WI38 (cell line): ENCODE measurements at regions not wholly inside any gene's neighbourhood (a gene's known extent, or its start where the extent isn't known, plus 50 kb on each side); places are given as distances from the start of the nearest gene placed in this dataset.

Experiments
- H3K4me3 ChIP-seq: 2 replicates; pipeline ENCODE4 v1.5.1; 2011; ENCODE audit warnings: low read depth, mild to moderate bottlenecking, control low read depth, low read length
- TF ChIP-seq, protein P1 (sequence below): IDR thresholded peaks from 2 replicates; pipeline ENCODE4 v1.5.1; 2012; ENCODE audit warnings: low read depth, mild to moderate bottlenecking, control low read depth, low read length

DNA sequence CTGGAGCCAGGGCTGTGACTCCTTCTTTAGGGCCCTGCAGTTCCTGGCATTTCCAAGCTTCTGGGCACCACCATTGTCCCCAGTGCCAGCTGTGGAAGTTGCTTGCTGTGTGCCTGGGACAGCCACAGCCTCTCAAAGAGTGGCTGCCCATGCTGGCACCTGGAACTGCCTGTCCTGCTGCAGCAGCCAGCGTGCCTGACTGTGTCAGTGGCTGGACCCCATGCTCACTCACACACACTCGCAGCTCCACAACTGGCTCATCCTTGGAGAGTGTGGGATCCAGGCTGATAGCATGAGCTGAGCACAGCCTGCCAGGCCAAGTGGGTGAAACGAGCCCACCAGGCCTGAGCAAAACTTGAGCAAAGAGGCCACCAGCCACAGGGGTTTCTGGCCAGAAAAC, 1107.6 kb downstream of the C4orf33 start:
- TF ChIP-seq, protein P1, sequence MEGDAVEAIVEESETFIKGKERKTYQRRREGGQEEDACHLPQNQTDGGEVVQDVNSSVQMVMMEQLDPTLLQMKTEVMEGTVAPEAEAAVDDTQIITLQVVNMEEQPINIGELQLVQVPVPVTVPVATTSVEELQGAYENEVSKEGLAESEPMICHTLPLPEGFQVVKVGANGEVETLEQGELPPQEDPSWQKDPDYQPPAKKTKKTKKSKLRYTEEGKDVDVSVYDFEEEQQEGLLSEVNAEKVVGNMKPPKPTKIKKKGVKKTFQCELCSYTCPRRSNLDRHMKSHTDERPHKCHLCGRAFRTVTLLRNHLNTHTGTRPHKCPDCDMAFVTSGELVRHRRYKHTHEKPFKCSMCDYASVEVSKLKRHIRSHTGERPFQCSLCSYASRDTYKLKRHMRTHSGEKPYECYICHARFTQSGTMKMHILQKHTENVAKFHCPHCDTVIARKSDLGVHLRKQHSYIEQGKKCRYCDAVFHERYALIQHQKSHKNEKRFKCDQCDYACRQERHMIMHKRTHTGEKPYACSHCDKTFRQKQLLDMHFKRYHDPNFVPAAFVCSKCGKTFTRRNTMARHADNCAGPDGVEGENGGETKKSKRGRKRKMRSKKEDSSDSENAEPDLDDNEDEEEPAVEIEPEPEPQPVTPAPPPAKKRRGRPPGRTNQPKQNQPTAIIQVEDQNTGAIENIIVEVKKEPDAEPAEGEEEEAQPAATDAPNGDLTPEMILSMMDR = no peak
- no peak overlapping the region for H3K4me3 ChIP-seq

DNA sequence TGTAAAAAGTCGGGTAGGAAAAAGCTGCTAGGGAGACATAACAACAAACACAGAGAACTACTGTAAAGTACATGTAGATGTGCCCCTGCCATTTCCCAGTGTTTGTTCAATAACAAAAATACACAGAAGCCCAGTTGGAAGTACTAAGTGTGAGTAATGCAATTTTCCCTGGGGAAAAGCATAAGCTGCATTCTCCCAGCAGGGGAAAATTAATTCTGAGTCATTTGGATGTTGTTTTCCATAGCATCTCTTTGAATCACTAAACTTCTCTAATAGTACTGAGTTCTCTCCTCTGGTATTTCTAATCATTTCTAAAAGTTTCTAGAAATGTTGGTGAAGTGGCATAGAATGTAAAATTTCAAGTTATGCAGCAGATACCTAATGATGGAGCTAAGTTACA, 1114.9 kb downstream of the C4orf33 start:
- no peak overlapping the region for H3K4me3 ChIP-seq
- TF ChIP-seq, protein P1 = no peak

DNA sequence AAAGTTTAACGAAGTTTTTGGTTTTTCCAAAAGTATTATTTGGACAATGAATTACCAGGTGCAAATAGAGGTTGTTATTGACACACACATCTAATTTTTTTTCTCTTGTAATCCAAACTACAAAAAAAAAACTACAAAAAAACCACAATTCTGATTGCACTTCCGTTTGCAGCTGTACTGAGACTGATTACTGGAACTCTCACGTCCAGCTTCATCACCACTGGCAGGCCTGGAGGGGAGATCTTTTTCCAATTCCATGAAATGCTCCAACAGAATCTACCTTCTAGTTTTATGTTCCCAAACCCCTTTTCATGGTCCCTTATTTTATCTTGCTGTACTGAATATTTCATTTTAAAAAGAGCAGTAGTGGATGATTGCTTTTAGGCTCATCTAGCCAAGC, 1118.3 kb downstream of the C4orf33 start:
- TF ChIP-seq, protein P1 = no peak
- no peak overlapping the region for H3K4me3 ChIP-seq

DNA sequence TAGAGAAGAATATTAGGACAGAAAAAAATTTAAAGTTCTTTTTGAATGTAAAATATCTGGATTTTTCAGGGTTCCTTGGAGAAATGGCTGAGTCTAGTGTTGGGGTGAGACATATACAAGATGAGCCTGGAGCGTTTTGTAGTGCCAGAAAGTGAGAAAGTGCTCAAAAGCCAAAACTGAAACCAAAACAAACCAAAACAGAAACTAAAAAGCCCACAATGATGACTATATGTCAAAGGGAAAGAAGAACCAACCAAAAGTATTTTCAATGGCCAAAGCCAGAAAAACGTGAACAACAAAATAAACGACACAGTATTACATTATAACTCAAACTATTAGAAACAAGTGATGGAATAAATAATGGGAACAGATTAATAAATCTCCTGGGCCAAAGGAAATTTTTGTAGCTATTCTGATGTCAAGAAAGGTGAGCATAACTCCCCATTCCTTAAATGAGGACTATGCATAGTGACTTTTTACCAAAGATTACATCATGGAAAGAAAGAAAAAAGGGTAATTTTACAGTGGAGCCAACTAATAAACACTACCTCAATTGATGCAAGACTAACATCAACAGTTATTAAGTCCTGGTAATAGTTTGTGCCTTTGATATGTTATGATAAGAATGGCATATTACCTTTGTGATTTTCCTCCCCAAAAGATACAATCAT, 1137.6 kb downstream of the C4orf33 start:
- TF ChIP-seq, protein P1 = no peak
- H3K4me3 ChIP-seq = no peak overlapping the region

DNA sequence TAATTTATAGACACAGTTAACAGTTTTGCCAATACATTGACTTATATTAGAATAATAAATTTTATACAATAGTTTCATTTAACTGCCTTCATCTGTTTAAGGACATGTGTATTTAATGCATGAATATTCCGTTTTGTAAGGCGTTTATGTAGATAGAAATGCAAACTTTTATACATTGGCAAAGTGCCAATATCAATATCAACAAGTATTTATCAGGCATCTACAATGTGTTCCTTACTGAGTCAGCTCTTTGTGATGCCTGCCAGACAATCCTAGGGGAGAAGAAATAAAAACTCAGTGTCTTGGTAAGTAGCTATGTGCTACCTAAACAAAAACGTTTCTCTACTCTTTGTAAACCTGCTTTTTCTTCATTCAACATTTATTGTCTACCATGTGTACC, 1142.2 kb downstream of the C4orf33 start:
- TF ChIP-seq, protein P1 = no peak

DNA sequence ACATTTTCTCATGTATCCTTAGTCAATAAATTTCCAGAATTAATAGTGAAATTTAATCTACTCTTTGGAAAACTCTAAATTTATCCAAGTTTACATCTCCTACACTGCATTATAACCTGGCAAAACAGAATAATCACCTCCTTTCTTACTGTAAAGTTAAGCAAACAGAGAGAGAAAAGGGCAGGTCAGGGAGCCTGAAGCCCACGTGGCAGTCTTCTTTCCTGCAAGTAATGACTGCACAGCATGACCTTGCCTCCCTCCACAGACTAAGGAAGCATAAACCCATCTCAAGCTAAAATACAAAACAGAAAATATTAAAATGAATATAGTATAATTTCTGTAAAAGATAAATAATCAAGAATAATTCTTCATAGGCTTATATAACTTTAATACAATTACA, 1153.0 kb downstream of the C4orf33 start:
- TF ChIP-seq, protein P1 = no peak
- H3K4me3 ChIP-seq = no peak overlapping the region

More for the DNA sequence above, 1142.2 kb downstream of the C4orf33 start:
- H3K4me3 ChIP-seq = no peak overlapping the region

DNA sequence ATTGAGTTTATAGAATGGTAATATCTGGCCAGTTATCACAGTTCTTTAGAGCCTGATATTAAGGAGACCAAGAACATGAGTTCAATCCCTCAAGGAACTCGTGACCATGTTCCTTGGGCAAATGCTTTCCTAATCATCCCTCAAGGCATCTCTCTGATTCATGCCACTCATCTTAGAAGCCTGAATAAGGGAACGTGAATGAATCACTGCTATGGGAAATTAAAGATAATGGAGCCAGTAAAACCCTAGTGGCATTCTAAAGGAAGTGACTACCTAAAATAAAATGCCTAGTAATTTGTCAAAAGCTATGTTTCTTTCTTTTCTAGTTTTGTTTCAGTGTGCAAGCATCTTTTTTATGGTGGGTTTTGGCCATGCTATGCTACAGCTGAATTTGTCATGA, 1161.3 kb downstream of the C4orf33 start:
- no peak overlapping the region for H3K4me3 ChIP-seq
- TF ChIP-seq, protein P1 = no peak
